Keratinocyte (primary cell): ENCODE measurements at regions not wholly inside any gene's neighbourhood (a gene's known extent, or its start where the extent isn't known, plus 50 kb on each side); places are given as distances from the start of the nearest gene placed in this dataset.

Experiments used
- DNase-seq: peaks from one replicate; pipeline ENCODE4 v3.0.0-alpha.2; 2011; ENCODE audit warnings: low read depth, missing footprints, low spot score
- FAIRE-seq: peaks from 2 replicates; lab custom pipeline; 2011; peaks lifted over from hg19 to GRCh38; lab: Jason Lieb, UNC
- H2AFZ ChIP-seq: 2 replicates; pipeline ENCODE4 v1.6.0; 2012; ENCODE audit warnings: low read length, control low read depth, inconsistent platforms; ENCODE audit not compliant: control insufficient read depth
- H3K27ac ChIP-seq: 2 replicates; pipeline ENCODE4 v1.5.1; 2011; ENCODE audit warnings: low read length; ENCODE audit not compliant: control insufficient read depth, insufficient read depth
- H3K27me3 ChIP-seq: 3 replicates; pipeline ENCODE4 v1.6.0; 2011; ENCODE audit warnings: low read length; ENCODE audit not compliant: control insufficient read depth, insufficient read depth; ENCODE audit errors: extremely low read depth
- H3K36me3 ChIP-seq, 2 experiments: 2 replicates in 1 of 2; 3 replicates in 1 of 2; pipeline ENCODE4 v1.5.1; 2011; ENCODE audit warnings: low read length in 2 of 2, mild to moderate bottlenecking in 1 of 2; ENCODE audit not compliant: control insufficient read depth in 2 of 2, insufficient read depth in 2 of 2; ENCODE audit errors: extremely low read depth in 1 of 2
- H3K4me1 ChIP-seq: 3 replicates; pipeline ENCODE4 v1.5.1; 2011; ENCODE audit warnings: low read length; ENCODE audit not compliant: control insufficient read depth, insufficient read depth; ENCODE audit errors: extremely low read depth
- H3K4me2 ChIP-seq: 3 replicates; pipeline ENCODE4 v1.6.0; 2011; ENCODE audit warnings: low read depth, low read length; ENCODE audit not compliant: control insufficient read depth, insufficient read depth; ENCODE audit errors: extremely low read depth
- H3K4me3 ChIP-seq, 3 experiments: fragments of 200-600 bp in 1 of 3; sonication (generic) in 1 of 3; 2 replicates in 2 of 3; 3 replicates in 1 of 3; pipeline ENCODE4 v1.5.1; 2011 to 2016; ENCODE audit warnings: low read length in 3 of 3, mild to moderate bottlenecking in 3 of 3, control low read depth in 2 of 3, inconsistent platforms in 1 of 3, low read depth in 1 of 3, mixed read lengths in 1 of 3, mixed run types in 1 of 3, moderate library complexity in 1 of 3; ENCODE audit not compliant: control insufficient read depth in 2 of 3, insufficient read depth in 2 of 3; ENCODE audit errors: extremely low read depth in 1 of 3
- H3K79me2 ChIP-seq: 2 replicates; pipeline ENCODE4 v1.6.0; 2012; ENCODE audit warnings: low read length; ENCODE audit not compliant: control insufficient read depth, insufficient read depth
- H3K9ac ChIP-seq: 3 replicates; pipeline ENCODE4 v1.6.0; 2011; ENCODE audit warnings: low read length; ENCODE audit not compliant: control insufficient read depth, insufficient read depth; ENCODE audit errors: extremely low read depth
- H3K9me1 ChIP-seq: 3 replicates; pipeline ENCODE4 v1.6.0; 2011; ENCODE audit warnings: low read length; ENCODE audit not compliant: control insufficient read depth, insufficient read depth; ENCODE audit errors: extremely low read depth
- H3K9me3 ChIP-seq: 2 replicates; pipeline ENCODE4 v1.5.1; 2012; ENCODE audit warnings: low read depth, low read length; ENCODE audit not compliant: control insufficient read depth
- H4K20me1 ChIP-seq: 3 replicates; pipeline ENCODE4 v1.6.0; 2011; ENCODE audit warnings: low read length; ENCODE audit not compliant: control insufficient read depth, insufficient read depth; ENCODE audit errors: extremely low read depth
- EZH2 ChIP-seq: IDR thresholded peaks from one replicate; pipeline ENCODE4 v1.6.1; 2012; ENCODE audit warnings: inconsistent platforms, mild to moderate bottlenecking, low read length, moderate library complexity
- dilution Hi-C: fragments of 300-500 bp; cut with MboI; formaldehyde crosslinking; loops from one replicate; pipeline ENCODE4 v1.7.0; 2020; ENCODE audit warnings: low sequenced_read_pairs; ENCODE audit not compliant: extremely low pct_ligation_motif_present
- TF ChIP-seq, protein P1 (sequence below), 3 experiments: IDR thresholded peaks in 1 of 3; conservative IDR thresholded peaks in 1 of 3; optimal IDR thresholded peaks in 1 of 3; 2 replicates in 2 of 3; 3 replicates in 1 of 3; pipeline versions ENCODE3 to v1.5.1; 2011; ENCODE audit warnings: low read length in 3 of 3, mild to moderate bottlenecking in 3 of 3, moderate library complexity in 2 of 3, control low read depth in 1 of 3, inconsistent platforms in 1 of 3; ENCODE audit not compliant: insufficient read depth in 2 of 3; ENCODE audit errors: extremely low read depth in 1 of 3

DNA sequence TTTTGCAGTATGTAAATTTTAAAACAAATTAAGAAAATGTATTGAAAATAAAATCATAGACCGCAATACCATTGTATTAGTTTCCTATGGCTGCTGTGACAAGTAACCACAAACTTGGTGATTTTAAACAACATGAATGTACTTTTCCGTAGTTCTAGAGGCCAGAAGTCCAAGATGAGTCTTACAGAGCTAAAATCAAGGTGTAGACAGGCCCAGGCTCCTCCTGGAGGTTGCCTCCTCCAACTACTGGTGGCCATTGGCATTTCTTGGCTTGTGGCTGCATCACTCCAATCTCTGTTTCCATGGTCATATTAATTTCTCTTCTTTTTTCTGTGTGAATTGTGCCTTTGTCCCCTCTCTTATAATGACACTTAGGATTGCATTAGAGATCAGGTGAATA is 59.2 kb upstream of the ETAA1 start:
- no peak overlapping the region for H2AFZ ChIP-seq
- no peak overlapping the region for H3K4me3 ChIP-seq
- no peaks in the 10 kb centered on the region for H3K9me3 ChIP-seq
- H3K9ac ChIP-seq, result no peak overlapping the region
- no peak overlapping the region for H3K27ac ChIP-seq
- DNase-seq (no peak), FAIRE-seq (no peak)
- H3K27me3 ChIP-seq, result no peaks in the 10 kb centered on the region
- H3K79me2 ChIP-seq, result no peaks in the 10 kb centered on the region
- no peaks in the 10 kb centered on the region for H3K4me1 ChIP-seq
- dilution Hi-C loops, result no loop called here
- TF ChIP-seq, protein P1, sequence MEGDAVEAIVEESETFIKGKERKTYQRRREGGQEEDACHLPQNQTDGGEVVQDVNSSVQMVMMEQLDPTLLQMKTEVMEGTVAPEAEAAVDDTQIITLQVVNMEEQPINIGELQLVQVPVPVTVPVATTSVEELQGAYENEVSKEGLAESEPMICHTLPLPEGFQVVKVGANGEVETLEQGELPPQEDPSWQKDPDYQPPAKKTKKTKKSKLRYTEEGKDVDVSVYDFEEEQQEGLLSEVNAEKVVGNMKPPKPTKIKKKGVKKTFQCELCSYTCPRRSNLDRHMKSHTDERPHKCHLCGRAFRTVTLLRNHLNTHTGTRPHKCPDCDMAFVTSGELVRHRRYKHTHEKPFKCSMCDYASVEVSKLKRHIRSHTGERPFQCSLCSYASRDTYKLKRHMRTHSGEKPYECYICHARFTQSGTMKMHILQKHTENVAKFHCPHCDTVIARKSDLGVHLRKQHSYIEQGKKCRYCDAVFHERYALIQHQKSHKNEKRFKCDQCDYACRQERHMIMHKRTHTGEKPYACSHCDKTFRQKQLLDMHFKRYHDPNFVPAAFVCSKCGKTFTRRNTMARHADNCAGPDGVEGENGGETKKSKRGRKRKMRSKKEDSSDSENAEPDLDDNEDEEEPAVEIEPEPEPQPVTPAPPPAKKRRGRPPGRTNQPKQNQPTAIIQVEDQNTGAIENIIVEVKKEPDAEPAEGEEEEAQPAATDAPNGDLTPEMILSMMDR (optimal IDR thresholded peaks at IDR 0.05 in 1 of 3, IDR thresholded peaks at IDR 0.05 in 1 of 3, conservative IDR thresholded peaks at IDR 0.05 in 1 of 3; ENCODE audit: extremely low read depth in 1 of 3, insufficient read depth in 2 of 3, low read length in 3 of 3), result no peak
- TF ChIP-seq EZH2, result no peak
- H3K9me1 ChIP-seq, result no peaks in the 10 kb centered on the region
- no peak overlapping the region for H3K4me2 ChIP-seq
- H3K36me3 ChIP-seq, result no peaks in the 10 kb centered on the region
- H4K20me1 ChIP-seq, result no peaks in the 10 kb centered on the region

DNA sequence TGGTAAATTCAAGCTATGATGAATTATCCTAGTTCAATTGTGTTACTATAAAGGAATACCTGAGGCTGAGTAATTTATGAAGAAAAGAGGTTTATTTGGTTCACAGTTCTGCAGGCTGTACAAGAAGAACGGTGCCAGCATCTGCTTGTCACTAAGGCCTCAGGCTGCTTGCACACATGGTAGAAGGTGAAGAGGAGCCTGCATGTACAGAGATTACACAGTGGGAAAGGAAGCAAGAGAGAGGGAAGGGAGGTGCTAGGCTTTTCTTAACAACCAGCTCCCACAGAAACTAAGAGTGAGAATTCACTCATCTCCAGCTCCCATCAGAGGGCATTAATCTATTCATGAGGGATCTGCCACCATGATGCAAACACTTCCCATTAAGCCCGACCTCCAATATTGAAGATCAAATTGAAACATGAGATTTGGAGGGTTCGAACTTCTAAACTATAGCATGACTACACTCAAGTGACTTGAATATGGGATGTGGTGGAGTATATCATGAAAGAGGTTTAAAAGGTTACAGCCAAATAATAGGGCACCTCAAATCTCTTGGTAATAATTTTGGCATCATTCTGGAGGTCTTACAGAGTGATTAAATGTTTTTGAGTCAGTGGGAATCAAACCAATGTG is 58.4 kb upstream of the ETAA1 start:
- DNase-seq, result no peak
- dilution Hi-C loops, result no loop called here
- no peaks in the 10 kb centered on the region for H3K9me3 ChIP-seq
- H3K9me1 ChIP-seq, result no peaks in the 10 kb centered on the region
- no peak overlapping the region for H3K4me3 ChIP-seq
- no peak overlapping the region for H3K27ac ChIP-seq
- no peaks in the 10 kb centered on the region for H3K36me3 ChIP-seq
- H3K79me2 ChIP-seq, result no peaks in the 10 kb centered on the region
- H4K20me1 ChIP-seq, result no peaks in the 10 kb centered on the region
- H3K4me2 ChIP-seq, result no peak overlapping the region
- TF ChIP-seq, protein P1 (optimal IDR thresholded peaks at IDR 0.05 in 1 of 3, IDR thresholded peaks at IDR 0.05 in 1 of 3, conservative IDR thresholded peaks at IDR 0.05 in 1 of 3; ENCODE audit: extremely low read depth in 1 of 3, insufficient read depth in 2 of 3, low read length in 3 of 3), result no peak
- TF ChIP-seq EZH2, result no peak
- H3K9ac ChIP-seq, result no peak overlapping the region
- no peak overlapping the region for H2AFZ ChIP-seq
- H3K27me3 ChIP-seq, result no peaks in the 10 kb centered on the region
- no peak for FAIRE-seq
- no peaks in the 10 kb centered on the region for H3K4me1 ChIP-seq
